SK-N-SH (cell line): ENCODE measurements at regions not wholly inside any gene's neighbourhood (a gene's known extent, or its start where the extent isn't known, plus 50 kb on each side); places are given as distances from the start of the nearest gene placed in this dataset.

Experiments
- CTCF ChIA-PET: fragments of 300-600, 350-600 bp; formaldehyde crosslinking; extraction: SDS; loops from one replicate; lab custom pipeline; 2021; lab: Yijun Ruan, JAX
- POLR2A ChIA-PET: fragments of 350-600 bp; sonication (Branson Sonifier 250); formaldehyde crosslinking; extraction: SDS; loops from one replicate; lab custom pipeline; 2020; ENCODE audit warnings: antibody characterized with exemption, inconsistent platforms; lab: Yijun Ruan, JAX
- DNase-seq: peaks from one replicate; pipeline ENCODE4 v3.0.0; 2012
- H2AFZ ChIP-seq: fragments of 200-600 bp; sonication (generic); 2 replicates; pipeline ENCODE4 v1.8.1; 2016; ENCODE audit warnings: antibody characterized with exemption, mild to moderate bottlenecking, low read depth
- H3F3A ChIP-seq: fragments of 200-600 bp; sonication (generic); replicated peaks from 2 replicates; pipeline ENCODE3; 2016; ENCODE audit warnings: antibody characterized with exemption, mild to moderate bottlenecking; ENCODE audit not compliant: insufficient read depth
- H3K27ac ChIP-seq, 2 experiments: fragments of 200-500 bp in 1 of 2; fragments of 200-600 bp in 1 of 2; sonication (Bioruptor generic) in 1 of 2; sonication (generic), shearing (Covaris generic) in 1 of 2; 2 replicates each; pipeline versions ENCODE4 v1.5.1 to v1.6.1; 2014 to 2016; ENCODE audit warnings: low read depth in 2 of 2, inconsistent platforms in 1 of 2, low read length in 1 of 2, mild to moderate bottlenecking in 1 of 2, mixed read lengths in 1 of 2
- H3K27me3 ChIP-seq: fragments of 200-600 bp; sonication (generic), shearing (Covaris generic); 2 replicates; pipeline ENCODE4 v1.6.1; 2016; ENCODE audit warnings: mixed run types; ENCODE audit not compliant: insufficient read depth
- H3K36me3 ChIP-seq, 2 experiments: fragments of 200-500 bp in 1 of 2; fragments of 200-600 bp in 1 of 2; sonication (Bioruptor generic) in 1 of 2; sonication (generic) in 1 of 2; replicated peaks in 1 of 2; 2 replicates each; pipeline versions ENCODE3 to v1.5.1; 2014 to 2016; ENCODE audit warnings: low read length in 1 of 2, mild to moderate bottlenecking in 1 of 2; ENCODE audit not compliant: insufficient read depth in 2 of 2, control insufficient read depth in 1 of 2
- H3K4me1 ChIP-seq, 2 experiments: fragments of 200-500 bp in 1 of 2; fragments of 200-600 bp in 1 of 2; sonication (Bioruptor generic) in 1 of 2; sonication (generic), shearing (Covaris generic) in 1 of 2; 2 replicates each; pipeline versions ENCODE4 v1.5.1 to v1.6.1; 2014 to 2016; ENCODE audit warnings: low read depth in 1 of 2, low read length in 1 of 2, mixed run types in 1 of 2; ENCODE audit not compliant: insufficient read depth in 2 of 2, control insufficient read depth in 1 of 2
- H3K4me2 ChIP-seq: fragments of 200-600 bp; sonication (generic), shearing (Covaris generic); 2 replicates; pipeline ENCODE4 v1.6.1; 2017; ENCODE audit warnings: mixed run types
- H3K4me3 ChIP-seq, 2 experiments: fragments of 200-500 bp in 1 of 2; fragments of 200-600 bp in 1 of 2; sonication (Bioruptor generic) in 1 of 2; sonication (generic), shearing (Covaris generic) in 1 of 2; 2 replicates each; pipeline versions ENCODE4 v1.5.1 to v1.8.1; 2014 to 2016; ENCODE audit warnings: low read depth in 2 of 2, inconsistent platforms in 1 of 2, low read length in 1 of 2, mild to moderate bottlenecking in 1 of 2, mixed read lengths in 1 of 2, moderate library complexity in 1 of 2
- H3K79me2 ChIP-seq: fragments of 200-600 bp; sonication (generic); 2 replicates; pipeline ENCODE4 v1.8.1; 2017; ENCODE audit warnings: mild to moderate bottlenecking; ENCODE audit not compliant: insufficient read depth
- H3K9ac ChIP-seq: fragments of 200-600 bp; sonication (generic); 2 replicates; pipeline ENCODE4 v1.6.1; 2017; ENCODE audit warnings: mixed run types
- H3K9me2 ChIP-seq: fragments of 200-600 bp; sonication (generic); 2 replicates; pipeline ENCODE4 v1.6.1; 2017; ENCODE audit warnings: mixed run types
- H3K9me3 ChIP-seq: fragments of 200-600 bp; sonication (generic); 2 replicates; pipeline ENCODE4 v1.6.1; 2017; ENCODE audit warnings: mixed run types, mild to moderate bottlenecking, moderate library complexity
- H4K20me1 ChIP-seq: fragments of 200-600 bp; sonication (generic); 2 replicates; pipeline ENCODE4 v1.6.1; 2017; ENCODE audit warnings: mild to moderate bottlenecking, mixed run types; ENCODE audit not compliant: insufficient read depth
- EP300 ChIP-seq, 2 experiments: IDR thresholded peaks; 2 replicates each; pipeline versions ENCODE4 v1.4.0 to v1.6.1; 2012; ENCODE audit warnings: borderline replicate concordance in 1 of 2, low read depth in 1 of 2, low read length in 1 of 2
- EZH2phosphoT487 ChIP-seq: fragments of 200-600 bp; sonication (generic); IDR thresholded peaks from 2 replicates; pipeline ENCODE4 v1.6.1; 2017; ENCODE audit warnings: low read depth, mixed run types, mild to moderate bottlenecking, antibody characterized with exemption, moderate library complexity, borderline replicate concordance
- FOXJ3 ChIP-seq: sonication (generic); formaldehyde crosslinking; IDR thresholded peaks from 2 replicates; pipeline ENCODE4 v1.5.1; 2020; ENCODE audit warnings: mild to moderate bottlenecking, missing genetic modification reagents
- GATA2 ChIP-seq: sonication (generic); formaldehyde crosslinking; IDR thresholded peaks from 2 replicates; pipeline ENCODE4 v1.5.0; 2020; ENCODE audit warnings: mild to moderate bottlenecking, missing genetic modification reagents
- MXI1 ChIP-seq: IDR thresholded peaks from 2 replicates; pipeline ENCODE4 v1.6.1; 2012; ENCODE audit warnings: mild to moderate bottlenecking, low read depth, low read length, improper control_type of control experiment
- NFIC ChIP-seq: IDR thresholded peaks from 2 replicates; pipeline ENCODE4 v1.4.0; 2012; ENCODE audit warnings: borderline replicate concordance
- POLR2AphosphoS5 ChIP-seq: IDR thresholded peaks from 2 replicates; pipeline ENCODE4 v1.6.1; 2012; ENCODE audit warnings: low read depth, low read length
- RFX5 ChIP-seq: IDR thresholded peaks from 2 replicates; pipeline ENCODE4 v1.6.1; 2012; ENCODE audit warnings: mild to moderate bottlenecking, improper control_type of control experiment, low read length
- RXRA ChIP-seq: IDR thresholded peaks from 2 replicates; pipeline ENCODE4 v1.4.0; 2012; ENCODE audit warnings: low read depth, mild to moderate bottlenecking, borderline replicate concordance
- SMC3 ChIP-seq: IDR thresholded peaks from 2 replicates; pipeline ENCODE4 v1.6.1; 2012; ENCODE audit warnings: low read depth, low read length, improper control_type of control experiment
- TCF12 ChIP-seq: IDR thresholded peaks from 2 replicates; pipeline ENCODE4 v1.4.0; 2012
- TEAD4 ChIP-seq: IDR thresholded peaks from 2 replicates; pipeline ENCODE4 v1.4.0; 2012; ENCODE audit warnings: mild to moderate bottlenecking, borderline replicate concordance; ENCODE audit not compliant: insufficient read depth
- YY1 ChIP-seq: IDR thresholded peaks from 2 replicates; pipeline ENCODE4 v1.4.0; 2012; ENCODE audit warnings: low read depth, mild to moderate bottlenecking
- WGBS: methylation state at CpG from one replicate; pipeline ENCODE4 v1.1.6; 2017; ENCODE audit warnings: low lambda C conversion rate; 5-methylcytosine and 5-hydroxymethylcytosine counted together
- TF ChIP-seq, protein P1 (sequence below): IDR thresholded peaks from 2 replicates; pipeline ENCODE4 v1.6.1; 2012; ENCODE audit warnings: mild to moderate bottlenecking, low read depth, low read length, moderate library complexity
- TF ChIP-seq, protein P2 (sequence below): IDR thresholded peaks from 2 replicates; pipeline ENCODE4; 2012
- TF ChIP-seq, protein P3 (sequence below): IDR thresholded peaks from 2 replicates; pipeline ENCODE4 v1.4.0; 2012; ENCODE audit warnings: low read depth

DNA sequence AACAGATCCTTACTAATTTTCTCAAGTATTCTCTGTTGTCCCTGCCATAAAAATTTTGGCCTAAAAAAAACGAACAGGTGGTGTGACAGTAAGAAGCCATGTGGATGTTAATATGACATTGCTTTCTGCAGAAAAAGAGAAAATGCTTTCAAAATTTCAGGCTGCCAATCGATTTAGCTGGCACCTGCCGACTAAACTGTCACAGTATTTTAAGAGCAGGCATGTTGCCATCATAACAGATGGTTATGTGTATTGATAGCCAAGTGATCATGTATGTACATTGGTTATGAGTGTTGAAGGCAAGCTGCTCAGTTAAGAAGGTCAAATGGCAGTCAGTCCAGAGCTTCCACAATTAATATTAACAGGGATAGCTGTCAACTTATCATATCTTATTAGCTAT is 1017.0 kb downstream of the MRPL39 start:
- Histone ChIP-seq H3F3A (no peaks in the 10 kb centered on the region), H3K79me2 (no peaks in the 10 kb centered on the region), H3K27ac (no peak overlapping the region), H4K20me1 (no peaks in the 10 kb centered on the region), H2AFZ (no peak overlapping the region), H3K27me3 (no peaks in the 10 kb centered on the region), H3K9ac (no peak overlapping the region), H3K9me3 (no peaks in the 10 kb centered on the region), H3K4me1 (no peaks in the 10 kb centered on the region), H3K9me2 (no peaks in the 10 kb centered on the region), H3K4me2 (no peak overlapping the region), H3K4me3 (no peak overlapping the region), H3K36me3 (no peaks in the 10 kb centered on the region)
- DNase-seq = no peak
- POLR2A ChIA-PET = no interaction called here
- CTCF ChIA-PET = no interaction called here
- TF ChIP-seq, protein P1, sequence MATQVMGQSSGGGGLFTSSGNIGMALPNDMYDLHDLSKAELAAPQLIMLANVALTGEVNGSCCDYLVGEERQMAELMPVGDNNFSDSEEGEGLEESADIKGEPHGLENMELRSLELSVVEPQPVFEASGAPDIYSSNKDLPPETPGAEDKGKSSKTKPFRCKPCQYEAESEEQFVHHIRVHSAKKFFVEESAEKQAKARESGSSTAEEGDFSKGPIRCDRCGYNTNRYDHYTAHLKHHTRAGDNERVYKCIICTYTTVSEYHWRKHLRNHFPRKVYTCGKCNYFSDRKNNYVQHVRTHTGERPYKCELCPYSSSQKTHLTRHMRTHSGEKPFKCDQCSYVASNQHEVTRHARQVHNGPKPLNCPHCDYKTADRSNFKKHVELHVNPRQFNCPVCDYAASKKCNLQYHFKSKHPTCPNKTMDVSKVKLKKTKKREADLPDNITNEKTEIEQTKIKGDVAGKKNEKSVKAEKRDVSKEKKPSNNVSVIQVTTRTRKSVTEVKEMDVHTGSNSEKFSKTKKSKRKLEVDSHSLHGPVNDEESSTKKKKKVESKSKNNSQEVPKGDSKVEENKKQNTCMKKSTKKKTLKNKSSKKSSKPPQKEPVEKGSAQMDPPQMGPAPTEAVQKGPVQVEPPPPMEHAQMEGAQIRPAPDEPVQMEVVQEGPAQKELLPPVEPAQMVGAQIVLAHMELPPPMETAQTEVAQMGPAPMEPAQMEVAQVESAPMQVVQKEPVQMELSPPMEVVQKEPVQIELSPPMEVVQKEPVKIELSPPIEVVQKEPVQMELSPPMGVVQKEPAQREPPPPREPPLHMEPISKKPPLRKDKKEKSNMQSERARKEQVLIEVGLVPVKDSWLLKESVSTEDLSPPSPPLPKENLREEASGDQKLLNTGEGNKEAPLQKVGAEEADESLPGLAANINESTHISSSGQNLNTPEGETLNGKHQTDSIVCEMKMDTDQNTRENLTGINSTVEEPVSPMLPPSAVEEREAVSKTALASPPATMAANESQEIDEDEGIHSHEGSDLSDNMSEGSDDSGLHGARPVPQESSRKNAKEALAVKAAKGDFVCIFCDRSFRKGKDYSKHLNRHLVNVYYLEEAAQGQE = no peak
- no peak for TF ChIP-seq GATA2 (CRISPR knock-in tag)
- TF ChIP-seq RXRA = no peak
- TF ChIP-seq, protein P2, sequence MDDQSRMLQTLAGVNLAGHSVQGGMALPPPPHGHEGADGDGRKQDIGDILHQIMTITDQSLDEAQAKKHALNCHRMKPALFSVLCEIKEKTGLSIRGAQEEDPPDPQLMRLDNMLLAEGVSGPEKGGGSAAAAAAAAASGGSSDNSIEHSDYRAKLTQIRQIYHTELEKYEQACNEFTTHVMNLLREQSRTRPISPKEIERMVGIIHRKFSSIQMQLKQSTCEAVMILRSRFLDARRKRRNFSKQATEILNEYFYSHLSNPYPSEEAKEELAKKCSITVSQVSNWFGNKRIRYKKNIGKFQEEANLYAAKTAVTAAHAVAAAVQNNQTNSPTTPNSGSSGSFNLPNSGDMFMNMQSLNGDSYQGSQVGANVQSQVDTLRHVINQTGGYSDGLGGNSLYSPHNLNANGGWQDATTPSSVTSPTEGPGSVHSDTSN = no peak
- TF ChIP-seq FOXJ3 (CRISPR knock-in tag) = no peak
- TF ChIP-seq TCF12 = no peak
- TF ChIP-seq EP300 (IDR thresholded peaks at IDR 0.05; ENCODE audit: borderline replicate concordance in 1 of 2, low read depth in 1 of 2, low read length in 1 of 2) = no peak
- no peak for TF ChIP-seq MXI1
- no peak for TF ChIP-seq POLR2AphosphoS5
- no peak for TF ChIP-seq EZH2phosphoT487
- TF ChIP-seq YY1 = no peak
- no peak for TF ChIP-seq RFX5
- TF ChIP-seq SMC3 = no peak
- TF ChIP-seq NFIC = no peak
- TF ChIP-seq, protein P3, sequence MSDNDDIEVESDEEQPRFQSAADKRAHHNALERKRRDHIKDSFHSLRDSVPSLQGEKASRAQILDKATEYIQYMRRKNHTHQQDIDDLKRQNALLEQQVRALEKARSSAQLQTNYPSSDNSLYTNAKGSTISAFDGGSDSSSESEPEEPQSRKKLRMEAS = no peak
- no peak for TF ChIP-seq TEAD4
- TF ChIP-seq, all 33 proteins: peak for 0
- 9% methylated on average over 3 of the region's 3 CpGs for WGBS
